ENCODE measurements at regions not wholly inside any gene's neighbourhood (a gene's known extent, or its start where the extent isn't known, plus 50 kb on each side); places are given as distances from the start of the nearest gene placed in this dataset.
A peak's percentile ranks its signal among the peaks of the same experiment; 100 is the strongest.

DNA sequence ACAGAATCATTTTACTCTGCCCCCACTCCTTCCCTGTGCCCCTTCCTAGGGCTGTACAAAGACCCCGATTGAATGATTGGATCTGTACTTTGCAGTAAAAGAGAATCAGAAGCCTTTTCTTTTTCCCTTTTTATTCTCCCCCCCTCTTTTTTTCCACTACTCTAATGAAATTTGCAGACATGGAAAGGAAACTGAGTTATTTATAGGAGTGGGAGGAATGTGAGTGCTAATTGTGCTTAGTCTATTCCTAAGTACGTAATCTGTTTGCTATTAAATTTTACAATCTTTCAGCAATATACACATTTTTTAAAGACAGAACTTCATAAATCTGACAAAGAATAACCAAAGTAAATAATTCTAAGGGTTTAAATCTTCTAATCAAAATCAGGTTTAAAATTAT lies 314.3 kb downstream of the MAP2K6 start:
- no peak for TF ChIP-seq CTCF (conservative IDR thresholded peaks at IDR 0.05)
- no peak overlapping the region for H3K27ac ChIP-seq

DNA sequence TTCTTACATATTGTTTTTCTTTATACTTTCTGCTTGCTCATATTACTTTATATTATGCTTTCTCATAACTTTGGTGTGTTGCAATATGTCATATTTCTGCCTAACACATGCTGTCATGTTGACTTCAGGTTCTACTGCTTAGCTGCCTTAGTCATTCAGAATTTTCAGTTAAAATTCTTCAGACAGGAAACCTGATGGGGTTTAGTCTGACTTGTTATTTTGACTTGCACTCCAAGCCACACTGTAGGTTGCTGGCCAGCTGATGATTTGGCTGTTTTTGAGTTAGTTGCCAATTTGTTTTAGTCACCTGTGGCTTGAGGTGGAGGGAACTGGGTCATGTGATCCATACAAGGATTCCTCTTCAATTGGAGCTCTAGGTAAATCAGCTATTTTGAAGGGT lies 315.4 kb downstream of the MAP2K6 start:
- TF ChIP-seq CTCF (conservative IDR thresholded peaks at IDR 0.05), result no peak
- no peak overlapping the region for H3K27ac ChIP-seq

GRCh38 chr17:69732272-69732918 lies 317.9 kb downstream of the MAP2K6 start:
- peak overlapping the region; percentile 12; the same call in 1 of the 2 replicates for H3K27ac ChIP-seq
- TF ChIP-seq CTCF (conservative IDR thresholded peaks at IDR 0.05), result no peak

DNA sequence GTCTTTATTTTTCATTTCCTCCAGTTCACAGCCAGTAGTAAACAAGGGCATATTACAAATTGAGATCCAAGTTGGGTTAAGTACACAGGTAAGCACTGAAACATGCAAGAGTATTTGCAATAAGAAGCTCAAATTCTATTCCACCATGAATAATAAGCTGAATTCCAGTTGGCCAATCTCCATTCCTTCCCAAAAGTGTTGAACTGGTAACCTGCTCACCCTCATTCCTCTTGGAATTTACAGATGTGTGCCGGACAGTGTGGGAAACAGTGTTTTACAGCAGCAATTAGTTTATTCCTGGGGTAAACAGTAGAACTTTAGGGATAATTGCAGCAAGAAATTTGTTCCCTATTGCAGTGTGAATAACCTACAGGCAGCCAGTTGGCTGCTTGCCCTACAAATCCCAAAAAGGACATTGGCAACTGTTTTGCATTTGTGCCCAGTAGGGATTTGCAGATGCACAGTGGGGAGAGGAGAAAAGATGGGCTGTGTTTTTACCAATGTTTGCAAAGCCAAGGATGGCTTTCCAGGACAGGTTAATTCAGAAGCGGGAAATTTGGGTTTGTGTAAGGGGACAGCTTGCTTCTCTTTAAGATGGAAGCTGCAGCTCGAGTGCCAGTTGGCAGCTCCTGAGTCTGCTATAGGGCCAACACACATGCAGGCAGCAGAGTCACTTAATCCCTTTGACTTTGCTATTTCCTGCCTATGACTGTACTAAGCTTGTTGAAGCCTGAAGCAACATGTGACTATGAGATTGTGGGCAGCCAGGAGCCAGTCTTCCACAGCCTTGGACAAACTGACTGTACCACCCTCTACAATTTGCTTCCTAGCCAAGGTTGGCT lies 318.9 kb downstream of the MAP2K6 start:
- H3K27ac ChIP-seq, result no peak overlapping the region
- TF ChIP-seq CTCF (conservative IDR thresholded peaks at IDR 0.05), result no peak

DNA sequence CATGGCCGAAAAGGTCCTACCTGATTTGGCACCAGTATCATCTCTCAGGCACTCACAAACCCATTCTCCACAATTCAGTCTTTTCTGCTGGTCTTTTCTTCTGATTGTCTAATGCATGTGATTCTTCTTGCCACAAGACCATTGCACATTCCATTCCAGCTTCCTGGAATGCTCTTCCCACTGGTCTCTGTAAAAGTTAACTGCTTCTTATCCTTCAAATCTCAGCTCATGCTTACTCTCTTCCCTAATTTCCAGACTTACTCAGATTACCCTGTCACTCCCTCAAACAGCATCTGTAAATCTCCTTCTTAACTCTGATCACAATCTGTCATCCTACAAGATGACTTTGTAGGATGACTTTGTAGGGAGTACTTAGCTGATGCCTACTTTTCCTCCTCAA lies 320.2 kb downstream of the MAP2K6 start:
- no peak overlapping the region for H3K27ac ChIP-seq
- TF ChIP-seq CTCF (conservative IDR thresholded peaks at IDR 0.05), result no peak

DNA sequence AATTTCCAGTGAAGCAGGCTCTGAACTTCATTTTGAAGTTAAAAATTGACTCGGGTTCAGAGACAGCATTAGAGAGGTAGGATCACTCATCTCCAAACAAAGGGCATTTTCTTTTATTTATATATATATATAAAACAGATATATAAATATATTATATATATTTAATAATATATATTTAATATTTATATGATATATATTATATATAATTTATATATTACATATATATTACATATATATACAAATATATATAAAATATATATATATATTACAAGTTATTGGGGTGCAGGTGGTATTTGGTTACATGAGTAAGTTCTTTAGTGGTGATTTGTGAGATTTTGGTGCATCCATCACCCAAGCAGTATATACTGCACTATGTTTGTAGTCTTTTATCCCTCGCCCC lies 320.8 kb downstream of the MAP2K6 start:
- TF ChIP-seq CTCF (conservative IDR thresholded peaks at IDR 0.05), result no peak
- no peak overlapping the region for H3K27ac ChIP-seq

DNA sequence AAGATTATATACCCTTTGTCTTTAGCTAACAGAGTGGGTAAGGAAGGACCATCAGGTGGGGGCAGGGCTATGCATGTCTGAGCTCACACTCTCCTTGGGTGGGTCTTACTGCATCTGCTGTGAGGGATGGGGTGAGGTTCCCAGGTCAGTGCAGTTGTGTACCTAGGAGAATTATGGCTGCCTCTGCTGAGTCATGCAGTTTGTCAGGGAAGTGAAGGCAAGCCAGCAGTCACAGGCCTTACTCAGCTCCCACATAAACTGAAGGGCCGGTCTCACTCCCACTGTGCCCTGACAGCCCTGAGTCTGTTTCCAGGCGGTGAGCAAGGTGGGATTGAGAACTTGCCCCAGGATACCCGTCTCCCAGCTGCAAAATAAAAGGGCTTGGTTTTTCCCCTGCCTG lies 328.6 kb downstream of the MAP2K6 start:
- H3K27ac ChIP-seq, result no peak overlapping the region

More for the DNA sequence above, 328.6 kb downstream of the MAP2K6 start:
- TF ChIP-seq CTCF (conservative IDR thresholded peaks at IDR 0.05), result no peak
